ENCODE measurements at regions not wholly inside any gene's neighbourhood (a gene's known extent, or its start where the extent isn't known, plus 50 kb on each side); places are given as distances from the start of the nearest gene placed in this dataset.

- no peaks in the 10 kb centered on the region for H3K4me1 ChIP-seq
- no peaks in the 10 kb centered on the region for H3K27me3 ChIP-seq
- H3K36me3 ChIP-seq = no peaks in the 10 kb centered on the region
- no peak for DNase-seq
- H3K9me3 ChIP-seq = no peaks in the 10 kb centered on the region
- intact Hi-C loops (cut with DNase I; ENCODE audit: low total_unique reads) = no loop called here
- H3K27ac ChIP-seq = no peak overlapping the region
- no peak overlapping the region for H3K4me3 ChIP-seq
- TF ChIP-seq POLR2A (IDR thresholded peaks at IDR 0.05) = no peak
- TF ChIP-seq, protein P1, sequence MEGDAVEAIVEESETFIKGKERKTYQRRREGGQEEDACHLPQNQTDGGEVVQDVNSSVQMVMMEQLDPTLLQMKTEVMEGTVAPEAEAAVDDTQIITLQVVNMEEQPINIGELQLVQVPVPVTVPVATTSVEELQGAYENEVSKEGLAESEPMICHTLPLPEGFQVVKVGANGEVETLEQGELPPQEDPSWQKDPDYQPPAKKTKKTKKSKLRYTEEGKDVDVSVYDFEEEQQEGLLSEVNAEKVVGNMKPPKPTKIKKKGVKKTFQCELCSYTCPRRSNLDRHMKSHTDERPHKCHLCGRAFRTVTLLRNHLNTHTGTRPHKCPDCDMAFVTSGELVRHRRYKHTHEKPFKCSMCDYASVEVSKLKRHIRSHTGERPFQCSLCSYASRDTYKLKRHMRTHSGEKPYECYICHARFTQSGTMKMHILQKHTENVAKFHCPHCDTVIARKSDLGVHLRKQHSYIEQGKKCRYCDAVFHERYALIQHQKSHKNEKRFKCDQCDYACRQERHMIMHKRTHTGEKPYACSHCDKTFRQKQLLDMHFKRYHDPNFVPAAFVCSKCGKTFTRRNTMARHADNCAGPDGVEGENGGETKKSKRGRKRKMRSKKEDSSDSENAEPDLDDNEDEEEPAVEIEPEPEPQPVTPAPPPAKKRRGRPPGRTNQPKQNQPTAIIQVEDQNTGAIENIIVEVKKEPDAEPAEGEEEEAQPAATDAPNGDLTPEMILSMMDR (IDR thresholded peaks at IDR 0.05) = no peak
These were observed 122.1 kb upstream of the TPK1 start for GRCh38 chr7:144957998-144958397.

DNA sequence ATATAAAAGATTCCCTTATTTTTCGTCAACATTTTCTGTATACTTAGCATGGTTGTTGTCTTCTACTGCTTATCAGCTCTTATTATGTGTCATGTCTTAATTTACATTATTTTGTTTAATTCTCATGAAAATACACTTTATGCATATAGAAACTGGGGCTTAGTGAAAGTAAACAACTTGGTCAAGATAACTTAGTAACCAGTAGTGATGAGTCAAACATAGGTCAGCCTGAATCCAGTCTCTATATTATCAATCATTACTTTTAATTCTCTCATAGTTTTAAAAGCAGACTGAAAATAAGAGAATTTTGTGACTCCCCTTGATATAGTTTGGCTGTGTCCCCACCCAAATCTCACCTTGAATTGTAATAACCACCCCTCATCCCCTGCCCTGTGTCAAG lies 119.6 kb upstream of the TPK1 start:
- Histone ChIP-seq H3K4me3 (no peak overlapping the region), H3K4me1 (no peaks in the 10 kb centered on the region), H3K36me3 (no peaks in the 10 kb centered on the region), H3K27ac (no peak overlapping the region), H3K27me3 (no peaks in the 10 kb centered on the region), H3K9me3 (no peaks in the 10 kb centered on the region)
- no peak for TF ChIP-seq POLR2A (IDR thresholded peaks at IDR 0.05)
- TF ChIP-seq, protein P1 (IDR thresholded peaks at IDR 0.05) = no peak
- intact Hi-C loops (cut with DNase I; ENCODE audit: low total_unique reads) = no loop called here
- no peak for DNase-seq

GRCh38 chr7:144941127-144941526 lies 105.3 kb upstream of the TPK1 start:
- H3K27ac ChIP-seq = no peak overlapping the region
- H3K36me3 ChIP-seq = no peaks in the 10 kb centered on the region
- intact Hi-C loops (cut with DNase I; ENCODE audit: low total_unique reads) = no loop called here
- H3K9me3 ChIP-seq = no peaks in the 10 kb centered on the region
- TF ChIP-seq, protein P1 (IDR thresholded peaks at IDR 0.05) = no peak
- TF ChIP-seq POLR2A (IDR thresholded peaks at IDR 0.05) = no peak
- no peak overlapping the region for H3K4me3 ChIP-seq
- DNase-seq = no peak
- no peaks in the 10 kb centered on the region for H3K27me3 ChIP-seq
- H3K4me1 ChIP-seq = no peaks in the 10 kb centered on the region

DNA sequence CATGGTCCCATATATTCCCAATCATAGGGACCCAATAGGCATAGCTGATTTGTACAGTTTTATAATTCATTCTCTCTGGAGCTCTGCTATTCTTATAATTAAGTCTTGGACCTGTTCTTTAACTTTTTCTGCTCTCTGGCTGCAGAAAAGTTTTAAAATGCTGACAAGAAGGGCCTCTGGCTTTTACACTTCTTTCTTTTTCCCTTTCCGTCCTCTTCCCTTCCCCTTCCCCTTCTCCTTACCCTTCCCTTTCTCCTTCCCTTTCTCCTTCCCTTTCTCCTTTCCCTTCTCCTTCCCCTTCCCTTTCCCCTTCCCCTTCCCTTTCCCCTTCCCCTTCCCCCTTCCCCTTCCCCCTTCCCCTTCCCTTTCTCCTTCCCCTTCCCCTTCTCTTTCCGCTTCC lies 101.3 kb upstream of the TPK1 start:
- Histone ChIP-seq H3K4me3 (no peak overlapping the region), H3K27ac (no peak overlapping the region), H3K4me1 (no peaks in the 10 kb centered on the region), H3K9me3 (no peaks in the 10 kb centered on the region), H3K27me3 (no peaks in the 10 kb centered on the region), H3K36me3 (no peaks in the 10 kb centered on the region)
- TF ChIP-seq, protein P1 (IDR thresholded peaks at IDR 0.05) = no peak
- no peak for TF ChIP-seq POLR2A (IDR thresholded peaks at IDR 0.05)
- no peak for DNase-seq
- intact Hi-C loops (cut with DNase I; ENCODE audit: low total_unique reads) = no loop called here

DNA sequence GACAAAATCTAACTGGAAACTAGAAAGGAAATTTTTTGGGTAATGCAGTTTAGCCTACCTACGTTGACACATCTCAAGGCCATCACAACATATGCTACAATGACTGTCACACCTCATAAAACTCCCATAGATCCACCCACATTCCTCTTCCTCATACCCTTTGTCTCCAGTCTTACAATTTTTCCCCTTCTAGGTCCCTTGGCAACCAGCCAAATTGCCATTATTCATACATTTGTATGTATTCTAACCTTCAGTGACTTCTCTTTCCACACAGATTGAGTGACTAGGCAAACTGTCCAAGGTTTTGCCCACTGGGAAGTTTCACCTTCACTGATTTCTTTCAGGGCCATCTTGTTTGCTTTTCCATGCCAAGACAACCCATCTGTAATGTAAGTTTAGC lies 100.5 kb upstream of the TPK1 start:
- Histone ChIP-seq H3K4me3 (no peak overlapping the region), H3K36me3 (no peaks in the 10 kb centered on the region), H3K4me1 (no peaks in the 10 kb centered on the region), H3K9me3 (no peaks in the 10 kb centered on the region), H3K27me3 (no peaks in the 10 kb centered on the region), H3K27ac (no peak overlapping the region)
- no peak for DNase-seq
- intact Hi-C loops (cut with DNase I; ENCODE audit: low total_unique reads) = no loop called here
- TF ChIP-seq POLR2A (IDR thresholded peaks at IDR 0.05) = no peak
- TF ChIP-seq, protein P1 (IDR thresholded peaks at IDR 0.05) = no peak
